Spleen (tissue), 7 donors: ENCODE measurements at regions not wholly inside any gene's neighbourhood (a gene's known extent, or its start where the extent isn't known, plus 50 kb on each side); places are given as distances from the start of the nearest gene placed in this dataset.

Experiments
- CTCF ChIP-seq, 11 experiments: fragments of 200-600 bp in 7 of 11; fragments of 450-650 bp in 4 of 11; sonication (generic) in 4 of 11; IDR thresholded peaks in 8 of 11; conservative IDR thresholded peaks in 3 of 11; 1 replicate in 7 of 11; 2 replicates in 4 of 11; pipeline versions ENCODE4 v1.4.0 to v1.8.0; 2016 to 2021; ENCODE audit warnings: antibody characterized with exemption in 11 of 11, inconsistent platforms in 4 of 11, mild to moderate bottlenecking in 1 of 11
- POLR2A ChIP-seq, 3 donors: fragments of 450-650 bp; IDR thresholded peaks; one replicate each; pipeline ENCODE4 v1.5.1; 2017; ENCODE audit warnings: antibody characterized with exemption in 3 of 3, mild to moderate bottlenecking in 1 of 3
- donor health status: DM: no; HTN: no; CAD: no; lungs with moderate emphysema.
- donor health status: DM: no; HTN: no; CAD: no.
- donor health status: DM: no; HTN: no; CAD: no.

- TF ChIP-seq CTCF (IDR thresholded peaks at IDR 0.05 in 8 of 11, conservative IDR thresholded peaks at IDR 0.05 in 3 of 11) (no peak), POLR2A (IDR thresholded peaks at IDR 0.05) (no peak)
These were observed 68.3 kb upstream of the ATF7IP2 start for GRCh38 chr16:10317425-10318001.
